TTC549 (cell line): ENCODE measurements at regions not wholly inside any gene's neighbourhood (a gene's known extent, or its start where the extent isn't known, plus 50 kb on each side); places are given as distances from the start of the nearest gene placed in this dataset.

Experiments used
- FAIRE-seq: peaks from 2 replicates; lab custom pipeline; 2012; peaks lifted over from hg19 to GRCh38; lab: Jason Lieb, UNC

GRCh38 chr12:92530706-92531105, 172.1 kb upstream of the PLEKHG7 start:
- FAIRE-seq = no peak

- FAIRE-seq = no peak
Observed at GRCh38 chr12:92529944-92530343, 172.8 kb upstream of the PLEKHG7 start.

GRCh38 chr12:92528586-92528985, 174.2 kb upstream of the PLEKHG7 start:
- FAIRE-seq = no peak

GRCh38 chr12:92528097-92528496, 174.7 kb upstream of the PLEKHG7 start:
- FAIRE-seq = no peak

GRCh38 chr12:92524489-92524888, 178.3 kb upstream of the PLEKHG7 start:
- no peak for FAIRE-seq

GRCh38 chr12:92520511-92520910, 182.3 kb upstream of the PLEKHG7 start:
- no peak for FAIRE-seq

GRCh38 chr12:92519284-92519683, 183.5 kb upstream of the PLEKHG7 start:
- FAIRE-seq = no peak

GRCh38 chr12:92518071-92518470, 184.7 kb upstream of the PLEKHG7 start:
- no peak for FAIRE-seq

- no peak for FAIRE-seq
Observed at GRCh38 chr12:92516277-92516600, 186.6 kb upstream of the PLEKHG7 start.

GRCh38 chr12:92513231-92513730, 189.5 kb upstream of the PLEKHG7 start:
- FAIRE-seq = no peak

- no peak for FAIRE-seq
Observed at GRCh38 chr12:92511786-92512185, 191.0 kb upstream of the PLEKHG7 start.

- FAIRE-seq = no peak
Observed at GRCh38 chr12:92509156-92509738, 193.5 kb upstream of the PLEKHG7 start.

GRCh38 chr12:92506891-92507290, 195.9 kb upstream of the PLEKHG7 start:
- no peak for FAIRE-seq

- FAIRE-seq = no peak
Observed at GRCh38 chr12:92506460-92506859, 196.3 kb upstream of the PLEKHG7 start.

- FAIRE-seq = no peak
Observed at GRCh38 chr12:92505254-92506231, 197.2 kb upstream of the PLEKHG7 start.

- FAIRE-seq = no peak
Observed at GRCh38 chr12:92504594-92504981, 198.2 kb upstream of the PLEKHG7 start.

GRCh38 chr12:92503971-92504593, 198.7 kb upstream of the PLEKHG7 start:
- FAIRE-seq = no peak

GRCh38 chr12:92503029-92503931, 199.5 kb upstream of the PLEKHG7 start:
- FAIRE-seq = no peak

GRCh38 chr12:92502417-92503028, 200.3 kb upstream of the PLEKHG7 start:
- no peak for FAIRE-seq

GRCh38 chr12:92496790-92497189, 206.0 kb upstream of the PLEKHG7 start:
- no peak for FAIRE-seq

GRCh38 chr12:92495108-92495507, 207.7 kb upstream of the PLEKHG7 start:
- FAIRE-seq = no peak

GRCh38 chr12:92493816-92494215, 209.0 kb upstream of the PLEKHG7 start:
- FAIRE-seq = no peak
